NT2/D1 (cell line): ENCODE measurements at regions not wholly inside any gene's neighbourhood (a gene's known extent, or its start where the extent isn't known, plus 50 kb on each side); places are given as distances from the start of the nearest gene placed in this dataset.
"Not testable (repeated sequence)": the region's sequence is repeated elsewhere in the genome, so short reads cannot be mapped to it uniquely, and the experiment has no call there.

Source experiments
- DNase-seq: peaks from one replicate; pipeline ENCODE4 v3.0.0-alpha.2; 2011; ENCODE audit warnings: low read depth, low spot score
- H3K27me3 ChIP-seq: 2 replicates; pipeline ENCODE4 v1.6.0; 2011; ENCODE audit warnings: mild to moderate bottlenecking; ENCODE audit not compliant: insufficient read length, insufficient read depth
- H3K36me3 ChIP-seq: 2 replicates; pipeline ENCODE4 v1.6.1; 2011; ENCODE audit warnings: mild to moderate bottlenecking, low read length, mixed read lengths; ENCODE audit not compliant: insufficient read depth, insufficient read length
- H3K4me1 ChIP-seq: 2 replicates; pipeline ENCODE4 v1.5.1; 2011; ENCODE audit not compliant: insufficient read depth, insufficient read length
- H3K4me3 ChIP-seq: 2 replicates; pipeline ENCODE4 v1.5.1; 2011; ENCODE audit warnings: low read depth; ENCODE audit not compliant: insufficient read length
- H3K9ac ChIP-seq: 2 replicates; pipeline ENCODE4 v1.6.0; 2011; ENCODE audit warnings: low read depth; ENCODE audit not compliant: insufficient read length
- H3K9me3 ChIP-seq: 2 replicates; pipeline ENCODE4 v1.5.1; 2011; ENCODE audit warnings: mild to moderate bottlenecking, low read length; ENCODE audit not compliant: insufficient read depth
- SUZ12 ChIP-seq: IDR thresholded peaks from 2 replicates; pipeline ENCODE4 v1.6.1; 2011; ENCODE audit not compliant: insufficient read length, insufficient read depth; ENCODE audit errors: extremely low read depth
- YY1 ChIP-seq: IDR thresholded peaks from 2 replicates; pipeline ENCODE4 v1.6.1; 2011; ENCODE audit not compliant: insufficient read length, insufficient read depth
- ZNF274 ChIP-seq: IDR thresholded peaks from 2 replicates; pipeline ENCODE4 v1.6.1; 2011; ENCODE audit warnings: mild to moderate bottlenecking, low read depth, low read length

DNA sequence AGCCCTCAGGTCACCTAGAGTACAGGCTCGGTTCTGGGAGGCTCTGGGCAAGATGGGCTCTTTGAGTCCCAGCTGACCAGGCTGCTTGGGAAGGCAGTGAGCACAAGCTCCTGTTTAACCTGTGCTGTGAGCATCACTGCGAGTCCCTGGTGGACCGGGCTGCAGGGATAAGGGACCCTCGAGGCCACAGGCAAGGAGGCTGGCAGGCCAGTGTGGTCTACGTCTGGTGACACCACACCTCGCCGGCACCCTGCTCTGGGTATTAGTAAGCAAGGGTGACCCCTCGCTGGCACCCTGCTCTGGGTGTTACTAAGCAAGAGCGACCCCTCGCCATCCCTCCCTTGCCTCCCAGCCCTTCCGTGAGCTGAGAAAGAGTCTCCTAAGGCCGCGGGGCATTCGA lies 125.9 kb upstream of the FOXD4L5 start:
- Histone ChIP-seq H3K9me3 (no peaks in the 10 kb centered on the region), H3K27me3 (no peaks in the 10 kb centered on the region), H3K4me3 (no peak overlapping the region)

GRCh38 chr9:65409471-65409980 lies 124.5 kb upstream of the FOXD4L5 start:
- Histone ChIP-seq H3K9me3 (no peaks in the 10 kb centered on the region), H3K9ac (no peak overlapping the region), H3K4me1 (peaks cover 6% of the 10 kb centered on the region), H3K36me3 (no peaks in the 10 kb centered on the region), H3K4me3 (no peak overlapping the region), H3K27me3 (no peaks in the 10 kb centered on the region)
- no peak for DNase-seq
- TF ChIP-seq SUZ12 (no peak), YY1 (no peak), ZNF274 (no peak)

More for the DNA sequence above, 125.9 kb upstream of the FOXD4L5 start:
- no peak for DNase-seq
- H3K4me1 ChIP-seq, result peaks cover 6% of the 10 kb centered on the region
- H3K9ac ChIP-seq, result no peak overlapping the region
- TF ChIP-seq ZNF274 (no peak), YY1 (no peak), SUZ12 (no peak)
- no peaks in the 10 kb centered on the region for H3K36me3 ChIP-seq

- not testable (repeated sequence) for H3K4me3 ChIP-seq, H3K9ac ChIP-seq, H3K4me1 ChIP-seq, H3K36me3 ChIP-seq, H3K9me3 ChIP-seq, DNase-seq, H3K27me3 ChIP-seq
Observed at GRCh38 chr9:65408806-65409205, 123.8 kb upstream of the FOXD4L5 start.

DNA sequence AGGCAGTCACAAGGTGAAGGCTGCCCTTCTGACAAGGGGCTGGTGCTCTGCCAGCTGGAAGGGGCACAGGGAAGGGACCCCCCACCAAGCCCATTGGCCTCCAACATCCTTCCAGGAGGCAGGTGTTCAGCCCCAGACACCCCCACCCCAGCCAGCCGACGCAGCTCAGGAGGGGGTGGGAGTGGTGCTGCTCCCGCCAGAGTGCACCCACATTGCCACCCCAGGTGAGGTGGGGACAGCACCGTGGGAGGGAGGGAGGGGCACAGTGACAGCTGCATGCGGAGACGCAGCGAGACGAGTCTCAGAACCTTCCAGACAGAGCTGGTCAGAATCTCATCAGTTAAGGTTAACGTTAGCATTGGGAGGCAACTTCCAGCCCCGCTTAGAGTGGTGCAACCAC lies 121.6 kb upstream of the FOXD4L5 start:
- H3K36me3 ChIP-seq, H3K4me3 ChIP-seq, DNase-seq, H3K4me1 ChIP-seq, H3K27me3 ChIP-seq, H3K9ac ChIP-seq, H3K9me3 ChIP-seq: not testable (repeated sequence)

- H3K4me3 ChIP-seq, H3K4me1 ChIP-seq, H3K9me3 ChIP-seq, H3K36me3 ChIP-seq, H3K27me3 ChIP-seq, DNase-seq, H3K9ac ChIP-seq: not testable (repeated sequence)
Observed at GRCh38 chr9:65405766-65406165, 120.8 kb upstream of the FOXD4L5 start.

DNA sequence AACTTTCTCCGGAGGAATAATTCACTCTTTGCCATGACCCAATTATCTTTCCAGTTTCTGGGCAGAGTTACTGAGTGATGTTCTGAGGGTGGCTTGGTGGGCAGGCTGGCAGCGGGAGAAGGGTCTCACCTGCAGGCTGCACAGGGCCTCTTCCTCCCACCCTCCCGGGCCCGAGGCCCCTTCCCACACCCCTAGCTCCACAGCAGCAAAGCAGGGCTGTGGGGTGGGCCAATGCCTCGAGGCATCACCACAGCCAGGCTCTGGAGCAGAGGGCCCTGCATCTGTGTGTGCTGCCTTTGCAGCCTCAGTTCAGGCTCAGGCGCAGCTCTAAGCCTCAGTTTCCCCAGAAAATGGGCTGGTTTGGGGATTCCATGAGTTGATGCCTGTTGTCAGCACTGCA lies 120.2 kb upstream of the FOXD4L5 start:
- no peaks in the 10 kb centered on the region for H3K36me3 ChIP-seq
- H3K27me3 ChIP-seq, result no peaks in the 10 kb centered on the region
- H3K4me3 ChIP-seq, result no peak overlapping the region
- H3K9ac ChIP-seq, result no peak overlapping the region
- no peaks in the 10 kb centered on the region; the same call in 1 of the 2 replicates for H3K9me3 ChIP-seq
- DNase-seq, result no peak
- H3K4me1 ChIP-seq, result peaks cover 2% of the 10 kb centered on the region
- no peak for TF ChIP-seq SUZ12
- TF ChIP-seq YY1, result no peak
- no peak for TF ChIP-seq ZNF274

GRCh38 chr9:65404232-65405006 lies 119.4 kb upstream of the FOXD4L5 start:
- no peaks in the 10 kb centered on the region; the same call in 1 of the 2 replicates for H3K9me3 ChIP-seq
- no peak for DNase-seq
- TF ChIP-seq YY1, result no peak
- TF ChIP-seq ZNF274, result no peak
- TF ChIP-seq SUZ12, result no peak
- no peaks in the 10 kb centered on the region for H3K4me1 ChIP-seq
- no peaks in the 10 kb centered on the region for H3K36me3 ChIP-seq
- no peak overlapping the region for H3K9ac ChIP-seq
- no peaks in the 10 kb centered on the region for H3K27me3 ChIP-seq
- no peak overlapping the region for H3K4me3 ChIP-seq

- no peak for DNase-seq
- no peak overlapping the region for H3K4me3 ChIP-seq
- TF ChIP-seq ZNF274 (no peak), SUZ12 (no peak), YY1 (no peak)
- no peaks in the 10 kb centered on the region; the same call in 1 of the 2 replicates for H3K9me3 ChIP-seq
- H3K27me3 ChIP-seq, result no peaks in the 10 kb centered on the region
- H3K36me3 ChIP-seq, result no peaks in the 10 kb centered on the region
- no peak overlapping the region for H3K9ac ChIP-seq
- H3K4me1 ChIP-seq, result no peaks in the 10 kb centered on the region
Observed at GRCh38 chr9:65403721-65404120, 118.7 kb upstream of the FOXD4L5 start.

GRCh38 chr9:65403072-65403471 lies 118.1 kb upstream of the FOXD4L5 start:
- not testable (repeated sequence) for H3K36me3 ChIP-seq, H3K4me1 ChIP-seq, H3K27me3 ChIP-seq, DNase-seq, H3K4me3 ChIP-seq, H3K9me3 ChIP-seq, H3K9ac ChIP-seq

DNA sequence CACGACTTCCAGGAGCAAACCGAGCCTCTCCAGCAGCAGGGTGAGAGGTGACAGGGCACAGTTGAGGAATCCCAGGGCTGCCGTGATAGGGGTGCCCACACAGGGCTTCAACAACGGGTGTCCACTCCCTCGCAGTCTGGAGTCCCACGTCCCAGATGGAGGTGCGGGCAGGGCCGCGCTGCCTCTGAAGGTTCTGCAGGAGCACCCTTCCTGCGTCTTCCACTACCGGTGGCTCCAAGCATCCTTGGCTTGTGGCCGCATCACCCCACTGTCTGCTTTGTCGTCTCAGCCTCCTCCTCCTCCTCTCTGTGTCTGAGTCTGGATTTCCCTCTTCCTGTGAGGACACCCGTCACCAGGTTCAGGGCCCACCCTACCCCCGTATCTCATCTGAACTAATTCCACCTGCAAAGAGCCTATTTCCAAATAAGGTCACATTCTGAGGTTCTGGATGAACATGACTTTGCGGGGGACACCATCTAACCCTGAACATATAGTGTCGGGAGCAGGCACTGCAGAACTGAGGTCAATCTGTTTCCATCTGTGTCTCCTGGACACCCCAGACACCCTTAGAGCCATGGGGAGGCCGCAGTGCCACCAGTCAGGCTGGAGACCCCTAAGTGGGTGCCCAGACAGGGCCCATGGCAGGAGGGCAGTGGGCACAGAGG lies 117.3 kb upstream of the FOXD4L5 start:
- not testable (repeated sequence) for H3K4me1 ChIP-seq, H3K27me3 ChIP-seq, H3K36me3 ChIP-seq, DNase-seq, H3K9ac ChIP-seq, H3K9me3 ChIP-seq, H3K4me3 ChIP-seq

DNA sequence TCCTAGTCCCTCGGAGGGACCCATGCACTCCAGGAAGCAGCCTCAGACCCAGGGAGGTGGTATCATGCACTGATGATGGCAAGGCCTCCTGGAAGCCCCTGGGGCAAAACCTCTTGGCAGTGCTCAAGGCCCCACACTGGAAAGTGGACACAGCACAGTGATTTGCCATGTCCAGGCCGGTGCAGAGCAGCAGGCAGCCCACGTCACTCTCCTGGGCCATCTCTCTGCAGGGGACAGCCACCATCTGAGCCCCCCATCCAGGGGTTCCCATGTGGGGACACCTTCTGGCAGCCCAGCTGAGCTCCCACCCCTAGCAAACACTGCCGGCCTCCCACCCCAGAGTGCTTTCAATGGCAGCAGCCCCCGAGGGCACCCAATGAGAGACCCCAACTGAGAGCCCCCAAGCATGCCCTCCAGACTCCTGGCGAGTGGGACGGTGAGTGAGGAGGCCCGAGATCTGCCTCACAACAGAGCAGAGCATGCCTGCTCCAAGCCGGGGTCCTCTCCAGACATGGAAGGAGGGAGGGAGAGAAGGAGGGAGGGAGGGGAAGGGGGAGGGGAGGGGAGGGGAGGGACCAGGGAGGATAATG lies 116.5 kb upstream of the FOXD4L5 start:
- H3K4me3 ChIP-seq, DNase-seq, H3K9me3 ChIP-seq, H3K27me3 ChIP-seq, H3K4me1 ChIP-seq, H3K36me3 ChIP-seq, H3K9ac ChIP-seq: not testable (repeated sequence)
